ENCODE measurements at regions not wholly inside any gene's neighbourhood (a gene's known extent, or its start where the extent isn't known, plus 50 kb on each side); places are given as distances from the start of the nearest gene placed in this dataset.
"Not testable (repeated sequence)": the region's sequence is repeated elsewhere in the genome, so short reads cannot be mapped to it uniquely, and the experiment has no call there.

GRCh38 chr16:52785653-52786052, 238.7 kb upstream of the TOX3 start:
- no peak for DNase-seq

GRCh38 chr16:52783616-52784015, 236.7 kb upstream of the TOX3 start:
- DNase-seq: no peak

GRCh38 chr16:52781005-52781630, 234.2 kb upstream of the TOX3 start:
- DNase-seq: no peak

GRCh38 chr16:52773026-52773425, 226.1 kb upstream of the TOX3 start:
- peak; percentile 82 for DNase-seq

- DNase-seq: no peak
Measured at GRCh38 chr16:52770828-52771227, 223.9 kb upstream of the TOX3 start.

- no peak for DNase-seq
Measured at GRCh38 chr16:52758473-52758855, 211.5 kb upstream of the TOX3 start.

GRCh38 chr16:52757746-52758472, 211.0 kb upstream of the TOX3 start:
- DNase-seq: no peak

GRCh38 chr16:52756812-52757517, 210.0 kb upstream of the TOX3 start:
- DNase-seq: no peak

GRCh38 chr16:52755396-52755795, 208.5 kb upstream of the TOX3 start:
- no peak for DNase-seq

- no peak for DNase-seq
Measured at GRCh38 chr16:52751035-52751434, 204.1 kb upstream of the TOX3 start.

- DNase-seq: no peak
Measured at GRCh38 chr16:52748741-52749140, 201.8 kb upstream of the TOX3 start.

- DNase-seq: no peak
Measured at GRCh38 chr16:52747088-52747595, 200.2 kb upstream of the TOX3 start.

GRCh38 chr16:52743707-52744106, 196.8 kb upstream of the TOX3 start:
- no peak for DNase-seq

- no peak for DNase-seq
Measured at GRCh38 chr16:52742608-52743170, 195.7 kb upstream of the TOX3 start.

GRCh38 chr16:52742052-52742451, 195.1 kb upstream of the TOX3 start:
- no peak for DNase-seq

GRCh38 chr16:52741351-52741750, 194.4 kb upstream of the TOX3 start:
- no peak for DNase-seq

- no peak for DNase-seq
Measured at GRCh38 chr16:52740766-52741165, 193.8 kb upstream of the TOX3 start.

- no peak for DNase-seq
Measured at GRCh38 chr16:52740333-52740732, 193.4 kb upstream of the TOX3 start.

GRCh38 chr16:52738992-52739391, 192.0 kb upstream of the TOX3 start:
- not testable (repeated sequence) for DNase-seq

- no peak for DNase-seq
Measured at GRCh38 chr16:52731219-52731875, 184.4 kb upstream of the TOX3 start.

GRCh38 chr16:52729731-52730130, 182.8 kb upstream of the TOX3 start:
- DNase-seq: no peak

- DNase-seq: no peak
Measured at GRCh38 chr16:52727849-52728248, 180.9 kb upstream of the TOX3 start.

GRCh38 chr16:52727441-52727840, 180.5 kb upstream of the TOX3 start:
- DNase-seq: no peak

Data from NCI-H510A (cell line).